HCT116 (cell line): ENCODE measurements at regions not wholly inside any gene's neighbourhood (a gene's known extent, or its start where the extent isn't known, plus 50 kb on each side); places are given as distances from the start of the nearest gene placed in this dataset.

Experiments
- ATAC-seq: fragments of 200-7000 bp; cut with Tn5 transposase; 2 replicates; pipeline ENCODE4 v1.9.1; 2020; ENCODE audit warnings: mild to moderate bottlenecking, moderate library complexity
- BruUV-seq: library from RNA; stranded (reverse); fragments of 400-500 nt; replicated peaks from 2 replicates; lab custom pipeline; 2021; lab: Mats Ljungman, UMichigan
- CTCF ChIA-PET: fragments of 300-600 bp; sonication (Branson Sonifier 250); formaldehyde crosslinking; loops from one replicate; lab custom pipeline; 2021; ENCODE audit warnings: antibody characterized with exemption; lab: Charles Lee
- POLR2A ChIA-PET: fragments of 300-600, 350-600 bp; sonication (Branson Sonifier 250); formaldehyde crosslinking; loops from one replicate; lab custom pipeline; 2021; ENCODE audit warnings: antibody characterized with exemption; lab: Charles Lee
- RAD21 ChIA-PET, 2 experiments: fragments of 300-600 bp; sonication (Branson Sonifier 250); formaldehyde crosslinking; loops; one replicate each; lab custom pipeline; 2023; ENCODE audit warnings: low total read pairs in 2 of 2; ENCODE audit not compliant: uncharacterized antibody in 2 of 2, unreplicated experiment in 2 of 2, low non-redundant PET in 1 of 2; lab: Charles Lee
- DNase-seq: peaks from one replicate; pipeline ENCODE4 v3.0.0-alpha.2; 2010; ENCODE audit warnings: low read depth, low spot score
- H2AFZ ChIP-seq: fragments of 200-600 bp; shearing (Covaris generic), sonication (generic); 2 replicates; pipeline ENCODE4 v1.6.1; 2017; ENCODE audit warnings: low read depth, mixed run types, mixed read lengths, antibody characterized with exemption, low read length; ENCODE audit not compliant: poor library complexity, severe bottlenecking
- H3K27ac ChIP-seq: 2 replicates; pipeline ENCODE4 v1.5.1; 2012; ENCODE audit warnings: low read depth, low read length
- H3K27me3 ChIP-seq: fragments of 200-600 bp; sonication (generic); 2 replicates; pipeline ENCODE4 v1.6.1; 2016; ENCODE audit warnings: mixed run types, low read length, mixed read lengths; ENCODE audit not compliant: insufficient read depth
- H3K36me3 ChIP-seq, 2 experiments: fragments of 200-500 bp in 1 of 2; fragments of 200-600 bp in 1 of 2; sonication (Bioruptor generic) in 1 of 2; sonication (generic) in 1 of 2; 2 replicates each; pipeline versions ENCODE4 v1.5.1 to v1.6.1; 2014 to 2016; ENCODE audit warnings: low read length in 2 of 2, inconsistent platforms in 1 of 2, mixed read lengths in 1 of 2, mixed run types in 1 of 2; ENCODE audit not compliant: insufficient read depth in 2 of 2, control insufficient read depth in 1 of 2
- H3K4me1 ChIP-seq, 2 experiments: fragments of 200-600 bp in 1 of 2; sonication (generic) in 1 of 2; 2 replicates each; pipeline versions ENCODE4 v1.5.1 to v1.6.1; 2012 to 2017; ENCODE audit warnings: low read length in 2 of 2, inconsistent platforms in 1 of 2, mild to moderate bottlenecking in 1 of 2, mixed read lengths in 1 of 2, mixed run types in 1 of 2, moderate library complexity in 1 of 2; ENCODE audit not compliant: insufficient read depth in 2 of 2, control insufficient read depth in 1 of 2
- H3K4me2 ChIP-seq: fragments of 200-600 bp; sonication (generic); 2 replicates; pipeline ENCODE4 v1.6.1; 2017; ENCODE audit warnings: mixed run types, low read length, mixed read lengths
- H3K4me3 ChIP-seq, 2 experiments: fragments of 200-600 bp in 1 of 2; sonication (generic) in 1 of 2; replicated peaks in 1 of 2; 2 replicates each; pipeline ENCODE4 v1.5.1; 2011 to 2016; ENCODE audit warnings: low read length in 2 of 2, control low read depth in 1 of 2, low read depth in 1 of 2, mild to moderate bottlenecking in 1 of 2, mixed read lengths in 1 of 2, mixed run types in 1 of 2
- H3K79me2 ChIP-seq: fragments of 200-600 bp; sonication (generic); 2 replicates; pipeline ENCODE4 v1.6.1; 2017; ENCODE audit warnings: mild to moderate bottlenecking, mixed run types, low read length, moderate library complexity, mixed read lengths; ENCODE audit not compliant: insufficient read depth
- H3K9ac ChIP-seq: fragments of 200-600 bp; sonication (generic); 2 replicates; pipeline ENCODE4 v1.6.1; 2016; ENCODE audit warnings: low read length, mixed read lengths
- H3K9me2 ChIP-seq: fragments of 200-600 bp; sonication (generic), shearing (Covaris generic); 2 replicates; pipeline ENCODE4 v1.6.1; 2017; ENCODE audit warnings: mixed run types, mild to moderate bottlenecking, moderate library complexity; ENCODE audit not compliant: insufficient read depth
- H3K9me3 ChIP-seq, 2 experiments: fragments of 200-500 bp in 1 of 2; fragments of 200-600 bp in 1 of 2; sonication (Bioruptor generic) in 1 of 2; sonication (generic) in 1 of 2; 2 replicates each; pipeline ENCODE4 v1.6.1; 2014 to 2017; ENCODE audit warnings: low read length in 2 of 2, mixed read lengths in 2 of 2, inconsistent platforms in 1 of 2, low read depth in 1 of 2, mild to moderate bottlenecking in 1 of 2, mixed run types in 1 of 2, moderate library complexity in 1 of 2; ENCODE audit not compliant: control insufficient read depth in 1 of 2, insufficient read depth in 1 of 2
- H4K20me1 ChIP-seq: fragments of 200-600 bp; sonication (generic), shearing (Covaris generic); 2 replicates; pipeline ENCODE4 v1.6.1; 2017; ENCODE audit warnings: mixed run types, mild to moderate bottlenecking, moderate library complexity; ENCODE audit not compliant: insufficient read depth
- ATF3 ChIP-seq: IDR thresholded peaks from 2 replicates; pipeline ENCODE4 v1.6.1; 2012
- CBX3 ChIP-seq: IDR thresholded peaks from 2 replicates; pipeline ENCODE4 v1.6.1; 2012; ENCODE audit warnings: low read depth
- EGR1 ChIP-seq: IDR thresholded peaks from 2 replicates; pipeline ENCODE4 v1.6.1; 2012; ENCODE audit warnings: low read depth
- ELF1 ChIP-seq: IDR thresholded peaks from 2 replicates; pipeline ENCODE4 v1.6.1; 2012; ENCODE audit warnings: low read depth, borderline replicate concordance
- EZH2phosphoT487 ChIP-seq: fragments of 200-600 bp; IDR thresholded peaks from 2 replicates; pipeline ENCODE4 v1.6.1; 2018; ENCODE audit warnings: antibody characterized with exemption, borderline replicate concordance
- FOSL1 ChIP-seq: IDR thresholded peaks from 2 replicates; pipeline ENCODE4 v1.6.1; 2012; ENCODE audit warnings: low read depth
- MAX ChIP-seq: IDR thresholded peaks from 2 replicates; pipeline ENCODE4 v1.6.1; 2012
- POLR2AphosphoS5 ChIP-seq: IDR thresholded peaks from 2 replicates; pipeline ENCODE4 v1.6.1; 2011; ENCODE audit warnings: mild to moderate bottlenecking, low read depth, low read length, moderate library complexity
- RAD21 ChIP-seq: IDR thresholded peaks from 2 replicates; pipeline ENCODE4 v1.6.1; 2012; ENCODE audit warnings: low read depth, mild to moderate bottlenecking
- REST ChIP-seq: IDR thresholded peaks from 2 replicates; pipeline ENCODE4 v1.6.1; 2012; ENCODE audit warnings: low read depth
- SIN3A ChIP-seq: IDR thresholded peaks from 2 replicates; pipeline ENCODE4 v1.6.1; 2012; ENCODE audit warnings: low read depth
- TCF7L2 ChIP-seq: IDR thresholded peaks from 2 replicates; pipeline ENCODE4 v1.7.0; 2011; ENCODE audit warnings: borderline replicate concordance, inconsistent platforms; ENCODE audit not compliant: insufficient read depth, insufficient read length; ENCODE audit errors: extremely low read depth
- ZBTB33 ChIP-seq: IDR thresholded peaks from 2 replicates; pipeline ENCODE4 v1.6.1; 2011; ENCODE audit warnings: mild to moderate bottlenecking, low read length, moderate library complexity; ENCODE audit not compliant: insufficient replicate concordance; ENCODE audit errors: extremely low read depth
- ZNF274 ChIP-seq: fragments of 200-500 bp; sonication (Bioruptor generic); IDR thresholded peaks from 2 replicates; pipeline ENCODE4 v1.6.1; 2014; ENCODE audit warnings: mild to moderate bottlenecking, low read depth, low read length, inconsistent platforms
- intact Hi-C: fragments of 100-400 bp; cut with micrococcal nuclease; formaldehyde crosslinking; loops from 2 replicates; pipeline ENCODE4 v1.10.0; 2022
- TF ChIP-seq, protein P1 (sequence below), 3 experiments: fragments of 200-600 bp in 1 of 3; sonication (generic) in 1 of 3; IDR thresholded peaks in 2 of 3; conservative IDR thresholded peaks in 1 of 3; 2 replicates each; pipeline ENCODE4 v1.5.1; 2012 to 2017; ENCODE audit warnings: low read depth in 2 of 3, low read length in 2 of 3, antibody characterized with exemption in 1 of 3, borderline replicate concordance in 1 of 3, control low read depth in 1 of 3, mild to moderate bottlenecking in 1 of 3, mixed read lengths in 1 of 3, mixed run types in 1 of 3, moderate library complexity in 1 of 3; ENCODE audit not compliant: insufficient read depth in 1 of 3

GRCh38 chr4:145348291-145348690 lies 133.4 kb upstream of the SMAD1 start:
- no peak overlapping the region for H3K27ac ChIP-seq
- no peaks in the 10 kb centered on the region for H3K9me3 ChIP-seq
- H3K79me2 ChIP-seq, result no peaks in the 10 kb centered on the region
- CTCF ChIA-PET, result no interaction called here
- RAD21 ChIA-PET, result no interaction called here
- H3K9ac ChIP-seq, result no peak overlapping the region
- no peak overlapping the region for H3K4me2 ChIP-seq
- POLR2A ChIA-PET, result no interaction called here
- no peak for TF ChIP-seq ELF1
- TF ChIP-seq FOSL1, result no peak
- TF ChIP-seq, protein P1, sequence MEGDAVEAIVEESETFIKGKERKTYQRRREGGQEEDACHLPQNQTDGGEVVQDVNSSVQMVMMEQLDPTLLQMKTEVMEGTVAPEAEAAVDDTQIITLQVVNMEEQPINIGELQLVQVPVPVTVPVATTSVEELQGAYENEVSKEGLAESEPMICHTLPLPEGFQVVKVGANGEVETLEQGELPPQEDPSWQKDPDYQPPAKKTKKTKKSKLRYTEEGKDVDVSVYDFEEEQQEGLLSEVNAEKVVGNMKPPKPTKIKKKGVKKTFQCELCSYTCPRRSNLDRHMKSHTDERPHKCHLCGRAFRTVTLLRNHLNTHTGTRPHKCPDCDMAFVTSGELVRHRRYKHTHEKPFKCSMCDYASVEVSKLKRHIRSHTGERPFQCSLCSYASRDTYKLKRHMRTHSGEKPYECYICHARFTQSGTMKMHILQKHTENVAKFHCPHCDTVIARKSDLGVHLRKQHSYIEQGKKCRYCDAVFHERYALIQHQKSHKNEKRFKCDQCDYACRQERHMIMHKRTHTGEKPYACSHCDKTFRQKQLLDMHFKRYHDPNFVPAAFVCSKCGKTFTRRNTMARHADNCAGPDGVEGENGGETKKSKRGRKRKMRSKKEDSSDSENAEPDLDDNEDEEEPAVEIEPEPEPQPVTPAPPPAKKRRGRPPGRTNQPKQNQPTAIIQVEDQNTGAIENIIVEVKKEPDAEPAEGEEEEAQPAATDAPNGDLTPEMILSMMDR (IDR thresholded peaks at IDR 0.05 in 2 of 3, conservative IDR thresholded peaks at IDR 0.05 in 1 of 3; ENCODE audit: borderline replicate concordance in 1 of 3, insufficient read depth in 1 of 3, low read depth in 2 of 3, low read length in 2 of 3), result no peak
- no peak for TF ChIP-seq CBX3
- no peak for TF ChIP-seq EZH2phosphoT487
- no peak for TF ChIP-seq TCF7L2
- TF ChIP-seq MAX, result no peak
- no peak for TF ChIP-seq RAD21
- TF ChIP-seq EGR1, result no peak
- no peak for TF ChIP-seq ZNF274
- TF ChIP-seq ZBTB33, result no peak
- TF ChIP-seq SIN3A, result no peak
- no peak for TF ChIP-seq ATF3
- no peak for TF ChIP-seq POLR2AphosphoS5
- no peak for TF ChIP-seq REST
- ATAC-seq (no peak), DNase-seq (no peak)
- no peaks in the 10 kb centered on the region for H3K4me1 ChIP-seq
- intact Hi-C loops, result no loop called here
- no peaks in the 10 kb centered on the region for H3K36me3 ChIP-seq
- H4K20me1 ChIP-seq, result no peaks in the 10 kb centered on the region
- no peaks in the 10 kb centered on the region for H3K27me3 ChIP-seq
- H3K4me3 ChIP-seq, result no peak overlapping the region
- H3K9me2 ChIP-seq, result no peaks in the 10 kb centered on the region
- BruUV-seq, result no TSS peak
- no peak overlapping the region for H2AFZ ChIP-seq
